ENCODE measurements at regions not wholly inside any gene's neighbourhood (a gene's known extent, or its start where the extent isn't known, plus 50 kb on each side); places are given as distances from the start of the nearest gene placed in this dataset.

- H3K36me3 Mint-ChIP-seq (ENCODE audit: low read depth): no peaks in the 10 kb centered on the region
- DNase-seq (ENCODE audit: low spot score): no peak
- TF ChIP-seq CTCF (IDR thresholded peaks at IDR 0.05): peak; percentile 64
- no peaks in the 10 kb centered on the region for H3K9me3 Mint-ChIP-seq (ENCODE audit: low read depth)
- no peaks in the 10 kb centered on the region for H3K4me1 Mint-ChIP-seq (ENCODE audit: low read depth)
- H3K27me3 Mint-ChIP-seq (ENCODE audit: low read depth): peaks cover 2% of the 10 kb centered on the region
- no peak overlapping the region for H3K27ac Mint-ChIP-seq (ENCODE audit: unreplicated experiment)
- no peak overlapping the region for H3K4me3 Mint-ChIP-seq (ENCODE audit: unreplicated experiment)
Measured at GRCh38 chr3:95521396-95521795, 1293.0 kb upstream of the EPHA6 start.

GRCh38 chr3:95522449-95522848 is 1291.9 kb upstream of the EPHA6 start:
- no peak for TF ChIP-seq CTCF (IDR thresholded peaks at IDR 0.05)
- H3K27me3 Mint-ChIP-seq (ENCODE audit: low read depth): peaks cover 2% of the 10 kb centered on the region
- H3K27ac Mint-ChIP-seq (ENCODE audit: unreplicated experiment): no peak overlapping the region
- no peaks in the 10 kb centered on the region for H3K4me1 Mint-ChIP-seq (ENCODE audit: low read depth)
- H3K36me3 Mint-ChIP-seq (ENCODE audit: low read depth): no peaks in the 10 kb centered on the region
- no peak for DNase-seq (ENCODE audit: low spot score)
- no peaks in the 10 kb centered on the region for H3K9me3 Mint-ChIP-seq (ENCODE audit: low read depth)
- H3K4me3 Mint-ChIP-seq (ENCODE audit: unreplicated experiment): no peak overlapping the region

- no peak for TF ChIP-seq CTCF (IDR thresholded peaks at IDR 0.05)
- no peak for DNase-seq (ENCODE audit: low spot score)
- Mint-ChIP-seq H3K9me3 (ENCODE audit: low read depth) (no peaks in the 10 kb centered on the region), H3K4me3 (ENCODE audit: unreplicated experiment) (no peak overlapping the region), H3K27me3 (ENCODE audit: low read depth) (peaks cover 1% of the 10 kb centered on the region), H3K36me3 (ENCODE audit: low read depth) (no peaks in the 10 kb centered on the region), H3K4me1 (ENCODE audit: low read depth) (no peaks in the 10 kb centered on the region), H3K27ac (ENCODE audit: unreplicated experiment) (no peak overlapping the region)
Measured at GRCh38 chr3:95539950-95540483, 1274.4 kb upstream of the EPHA6 start.

- Mint-ChIP-seq H3K36me3 (ENCODE audit: low read depth) (no peaks in the 10 kb centered on the region), H3K27me3 (ENCODE audit: low read depth) (no peaks in the 10 kb centered on the region), H3K9me3 (ENCODE audit: low read depth) (peaks cover 28% of the 10 kb centered on the region), H3K27ac (ENCODE audit: unreplicated experiment) (no peak overlapping the region), H3K4me3 (ENCODE audit: unreplicated experiment) (no peak overlapping the region), H3K4me1 (ENCODE audit: low read depth) (no peaks in the 10 kb centered on the region)
- no peak for DNase-seq (ENCODE audit: low spot score)
- no peak for TF ChIP-seq CTCF (IDR thresholded peaks at IDR 0.05)
Measured at GRCh38 chr3:95565502-95565901, 1248.9 kb upstream of the EPHA6 start.

- H3K4me3 Mint-ChIP-seq (ENCODE audit: unreplicated experiment): no peak overlapping the region
- no peak for DNase-seq (ENCODE audit: low spot score)
- H3K9me3 Mint-ChIP-seq (ENCODE audit: low read depth): peaks cover 28% of the 10 kb centered on the region
- H3K4me1 Mint-ChIP-seq (ENCODE audit: low read depth): peaks cover 3% of the 10 kb centered on the region
- H3K36me3 Mint-ChIP-seq (ENCODE audit: low read depth): no peaks in the 10 kb centered on the region
- no peak overlapping the region for H3K27ac Mint-ChIP-seq (ENCODE audit: unreplicated experiment)
- no peaks in the 10 kb centered on the region for H3K27me3 Mint-ChIP-seq (ENCODE audit: low read depth)
- no peak for TF ChIP-seq CTCF (IDR thresholded peaks at IDR 0.05)
Measured at GRCh38 chr3:95567346-95567745, 1247.0 kb upstream of the EPHA6 start.

Measured in chondrocyte (in vitro differentiated cells).